Muscle layer of colon (tissue), 2 donors: ENCODE measurements at regions not wholly inside any gene's neighbourhood (a gene's known extent, or its start where the extent isn't known, plus 50 kb on each side); places are given as distances from the start of the nearest gene placed in this dataset.
"Not testable (repeated sequence)": the region's sequence is repeated elsewhere in the genome, so short reads cannot be mapped to it uniquely, and the experiment has no call there.

Experiments
- H3K27ac ChIP-seq: one replicate; pipeline ENCODE4 v1.7.0; 2013; ENCODE audit warnings: low read depth, mild to moderate bottlenecking, low read length, moderate library complexity
- H3K27me3 ChIP-seq, 2 donors: one replicate each; pipeline ENCODE4 v1.7.0; 2013; ENCODE audit warnings: low read length in 2 of 2, mild to moderate bottlenecking in 2 of 2; ENCODE audit not compliant: insufficient read depth in 2 of 2, control insufficient read depth in 1 of 2
- H3K36me3 ChIP-seq: one replicate; pipeline ENCODE4 v1.7.0; 2013; ENCODE audit warnings: mild to moderate bottlenecking, low read length; ENCODE audit not compliant: insufficient read depth
- H3K4me1 ChIP-seq: one replicate; pipeline ENCODE4 v1.7.0; 2013; ENCODE audit warnings: mild to moderate bottlenecking, low read length; ENCODE audit not compliant: insufficient read depth
- H3K4me3 ChIP-seq, 2 donors: one replicate each; pipeline ENCODE4 v1.7.0; 2013; ENCODE audit warnings: low read length in 2 of 2, low read depth in 1 of 2, mild to moderate bottlenecking in 1 of 2, moderate library complexity in 1 of 2
- H3K9ac ChIP-seq: one replicate; pipeline ENCODE4 v1.7.0; 2013; ENCODE audit warnings: low read length
- H3K9me3 ChIP-seq: one replicate; pipeline ENCODE4 v1.7.0; 2013; ENCODE audit warnings: mild to moderate bottlenecking, low read length
- donor health status: abdominal sarcoma.
- donor health status: Adenocarcinoma of cecum.

- H3K9ac ChIP-seq, result not testable (repeated sequence)
These were observed 321.5 kb downstream of the EMP1 start for GRCh38 chr12:13518034-13518433.

GRCh38 chr12:13509740-13510139 is 313.2 kb downstream of the EMP1 start:
- Histone ChIP-seq H3K27me3 (no peaks in the 10 kb centered on the region), H3K4me3 (no peak overlapping the region), H3K36me3 (no peaks in the 10 kb centered on the region), H3K4me1 (no peaks in the 10 kb centered on the region), H3K9ac (no peak overlapping the region), H3K9me3 (no peaks in the 10 kb centered on the region), H3K27ac (no peak overlapping the region)

More at GRCh38 chr12:13518034-13518433, 321.5 kb downstream of the EMP1 start:
- H3K4me3 ChIP-seq, H3K9me3 ChIP-seq, H3K4me1 ChIP-seq, H3K27ac ChIP-seq, H3K27me3 ChIP-seq, H3K36me3 ChIP-seq: not testable (repeated sequence)

DNA sequence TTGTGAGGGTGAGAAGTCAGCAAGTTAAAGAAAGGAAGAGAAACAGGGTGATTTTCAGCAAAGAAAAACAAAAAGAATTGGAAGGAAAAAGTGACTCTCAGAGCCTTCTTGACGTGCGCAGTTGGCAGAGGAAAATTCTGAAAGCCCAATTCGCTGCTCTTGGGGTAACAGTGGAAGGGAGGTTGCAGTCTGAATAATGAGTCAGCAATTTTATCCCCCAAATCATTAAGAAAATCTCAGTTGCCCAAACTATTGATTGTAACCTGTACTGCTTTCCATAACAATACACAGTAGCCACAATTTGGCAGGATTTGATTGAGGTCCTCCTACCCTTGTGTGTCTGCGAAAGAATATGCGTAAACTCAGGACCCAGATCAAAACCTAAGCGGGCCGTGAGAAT is 309.1 kb downstream of the EMP1 start:
- Histone ChIP-seq H3K36me3 (no peaks in the 10 kb centered on the region), H3K27me3 (no peaks in the 10 kb centered on the region), H3K9me3 (no peaks in the 10 kb centered on the region), H3K4me3 (no peak overlapping the region), H3K9ac (no peak overlapping the region), H3K27ac (no peak overlapping the region), H3K4me1 (no peaks in the 10 kb centered on the region)

- no peaks in the 10 kb centered on the region for H3K4me1 ChIP-seq
- H3K4me3 ChIP-seq, result no peak overlapping the region
- H3K27me3 ChIP-seq, result no peaks in the 10 kb centered on the region
- no peak overlapping the region for H3K9ac ChIP-seq
- H3K27ac ChIP-seq, result no peak overlapping the region
- H3K36me3 ChIP-seq, result no peaks in the 10 kb centered on the region
- H3K9me3 ChIP-seq, result no peaks in the 10 kb centered on the region
These were observed 308.7 kb downstream of the EMP1 start for GRCh38 chr12:13505224-13505623.

GRCh38 chr12:13504736-13505135 is 308.2 kb downstream of the EMP1 start:
- Histone ChIP-seq H3K36me3 (no peaks in the 10 kb centered on the region), H3K4me1 (no peaks in the 10 kb centered on the region), H3K27me3 (no peaks in the 10 kb centered on the region), H3K9me3 (no peaks in the 10 kb centered on the region), H3K4me3 (no peak overlapping the region), H3K27ac (no peak overlapping the region), H3K9ac (no peak overlapping the region)

GRCh38 chr12:13504074-13504473 is 307.5 kb downstream of the EMP1 start:
- Histone ChIP-seq H3K4me1 (no peaks in the 10 kb centered on the region), H3K27ac (no peak overlapping the region), H3K27me3 (no peaks in the 10 kb centered on the region), H3K9ac (no peak overlapping the region), H3K36me3 (no peaks in the 10 kb centered on the region), H3K9me3 (no peaks in the 10 kb centered on the region), H3K4me3 (no peak overlapping the region)

- Histone ChIP-seq H3K9ac (no peak overlapping the region), H3K4me1 (no peaks in the 10 kb centered on the region), H3K27ac (no peak overlapping the region)
These were observed 306.7 kb downstream of the EMP1 start for GRCh38 chr12:13503094-13503835.

GRCh38 chr12:13499008-13499407 is 302.5 kb downstream of the EMP1 start:
- no peaks in the 10 kb centered on the region for H3K36me3 ChIP-seq
- no peak overlapping the region for H3K27ac ChIP-seq
- H3K4me1 ChIP-seq, result no peaks in the 10 kb centered on the region
- no peak overlapping the region for H3K4me3 ChIP-seq
- no peaks in the 10 kb centered on the region for H3K27me3 ChIP-seq
- H3K9me3 ChIP-seq, result no peaks in the 10 kb centered on the region
- H3K9ac ChIP-seq, result no peak overlapping the region

More at GRCh38 chr12:13503094-13503835, 306.7 kb downstream of the EMP1 start:
- Histone ChIP-seq H3K27me3 (no peaks in the 10 kb centered on the region), H3K9me3 (no peaks in the 10 kb centered on the region), H3K36me3 (no peaks in the 10 kb centered on the region), H3K4me3 (no peak overlapping the region)

GRCh38 chr12:13496111-13496510 is 299.6 kb downstream of the EMP1 start:
- Histone ChIP-seq H3K9me3 (no peaks in the 10 kb centered on the region), H3K27ac (no peak overlapping the region), H3K9ac (no peak overlapping the region), H3K4me1 (no peaks in the 10 kb centered on the region), H3K27me3 (no peaks in the 10 kb centered on the region), H3K36me3 (no peaks in the 10 kb centered on the region), H3K4me3 (no peak overlapping the region)

DNA sequence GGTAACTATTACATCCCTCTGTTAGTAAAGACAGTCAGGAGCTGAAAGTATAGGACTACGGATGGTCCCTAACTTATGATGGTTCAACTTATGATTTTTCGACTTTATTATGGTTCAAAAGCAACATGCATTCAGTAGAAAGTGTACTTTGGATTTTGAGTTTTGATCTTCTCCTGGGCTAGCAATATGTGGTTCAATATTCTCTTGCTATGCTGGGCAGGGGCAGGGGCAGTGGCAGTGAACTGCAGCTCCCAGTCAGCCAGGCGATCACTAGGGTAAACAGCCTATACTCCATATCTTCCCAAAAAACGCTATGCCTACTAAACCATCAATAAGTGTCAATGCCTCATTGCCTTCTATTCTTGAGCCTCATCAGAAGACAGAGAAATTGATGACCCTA is 292.7 kb downstream of the EMP1 start:
- Histone ChIP-seq H3K36me3 (no peaks in the 10 kb centered on the region), H3K9me3 (no peaks in the 10 kb centered on the region), H3K27ac (no peak overlapping the region), H3K4me3 (no peak overlapping the region), H3K27me3 (no peaks in the 10 kb centered on the region), H3K9ac (no peak overlapping the region), H3K4me1 (no peaks in the 10 kb centered on the region)

- H3K27me3 ChIP-seq, result no peaks in the 10 kb centered on the region
- no peaks in the 10 kb centered on the region for H3K9me3 ChIP-seq
- H3K4me1 ChIP-seq, result no peaks in the 10 kb centered on the region
- no peak overlapping the region for H3K27ac ChIP-seq
- no peak overlapping the region for H3K9ac ChIP-seq
- no peak overlapping the region for H3K4me3 ChIP-seq
- H3K36me3 ChIP-seq, result no peaks in the 10 kb centered on the region
These were observed 290.8 kb downstream of the EMP1 start for GRCh38 chr12:13487326-13487725.

GRCh38 chr12:13486794-13487193 is 290.3 kb downstream of the EMP1 start:
- H3K27me3 ChIP-seq, result no peaks in the 10 kb centered on the region
- H3K4me3 ChIP-seq, result no peak overlapping the region
- H3K36me3 ChIP-seq, result no peaks in the 10 kb centered on the region

More at GRCh38 chr12:13486794-13487193, 290.3 kb downstream of the EMP1 start:
- Histone ChIP-seq H3K9ac (no peak overlapping the region), H3K27ac (no peak overlapping the region), H3K9me3 (no peaks in the 10 kb centered on the region), H3K4me1 (no peaks in the 10 kb centered on the region)
